Stimulated activated CD4-positive, alpha-beta T cell treated with anti-CD3 and anti-CD28 coated beads, Interleukin-12 subunit alpha, Interleukin-12 subunit beta, amount 100 ng/mL, for 48 hours (primary cell): ENCODE measurements at regions not wholly inside any gene's neighbourhood (a gene's known extent, or its start where the extent isn't known, plus 50 kb on each side); places are given as distances from the start of the nearest gene placed in this dataset.

Source experiments
- DNase-seq, 3 donors: peaks; one replicate each; pipeline ENCODE4 v3.0.0-alpha.2; 2020; ENCODE audit warnings: low read depth in 2 of 3, low spot score in 1 of 3

GRCh38 chr2:16828828-16829160 lies 163.2 kb upstream of the CYRIA start:
- DNase-seq, result no peak

DNA sequence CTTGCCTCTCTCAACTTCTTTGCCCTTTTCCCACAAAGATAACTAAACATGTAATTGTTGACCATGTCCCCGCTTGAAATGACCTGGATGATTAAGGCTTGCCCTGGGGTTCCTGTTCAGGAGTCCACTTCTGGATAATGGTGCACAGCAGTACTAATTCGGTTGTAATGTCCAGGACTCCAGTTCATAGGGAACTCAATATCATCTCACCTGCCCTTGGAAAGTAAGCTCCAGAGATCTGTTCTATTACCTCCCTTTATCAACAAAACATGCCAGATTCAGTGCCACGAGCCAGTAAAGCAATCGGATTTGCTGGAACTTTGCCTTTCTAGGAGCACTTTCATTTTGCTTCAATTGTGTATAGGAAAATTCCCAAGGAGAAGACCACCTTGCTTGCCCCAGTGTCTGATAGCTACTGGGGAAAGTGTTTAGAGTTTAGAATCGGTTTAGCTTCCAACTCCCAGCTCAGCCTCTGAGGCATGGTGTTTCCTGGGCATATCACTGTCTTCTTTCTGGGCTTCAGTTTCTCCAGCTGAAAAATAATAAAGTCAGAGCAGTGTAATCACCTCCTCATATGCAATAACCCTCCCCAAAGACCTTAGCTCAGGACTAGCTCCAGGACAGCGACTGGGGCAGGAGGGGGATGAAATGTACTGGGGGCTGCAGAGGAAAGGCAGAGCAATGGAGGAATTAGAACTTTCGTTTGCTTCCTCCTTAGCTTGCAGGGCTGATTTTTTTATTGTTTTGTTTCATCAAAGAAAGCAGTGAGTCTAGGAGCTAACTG lies 162.6 kb upstream of the CYRIA start:
- DNase-seq, result no peak

- no peak for DNase-seq
Measured at GRCh38 chr2:16824472-16824871, 158.8 kb upstream of the CYRIA start.

DNA sequence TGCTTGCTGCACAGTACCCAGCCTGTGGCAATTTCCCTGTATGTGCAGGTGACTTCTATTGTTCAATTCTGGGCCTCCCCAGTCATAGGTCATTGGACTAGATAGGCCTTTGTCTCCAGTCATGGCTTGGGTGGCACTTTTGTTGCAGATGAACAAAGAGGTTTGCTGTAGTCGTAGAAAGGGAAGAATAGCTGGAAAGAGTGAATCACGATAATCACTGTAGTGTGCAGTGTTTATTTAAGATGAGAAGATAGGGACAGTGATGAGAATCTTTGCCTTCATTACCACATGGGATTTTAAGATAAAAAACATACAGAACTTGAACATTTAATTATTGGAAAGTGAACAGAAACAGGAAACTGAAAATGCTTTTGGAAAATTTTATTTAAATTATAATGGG lies 156.1 kb upstream of the CYRIA start:
- DNase-seq, result no peak

DNA sequence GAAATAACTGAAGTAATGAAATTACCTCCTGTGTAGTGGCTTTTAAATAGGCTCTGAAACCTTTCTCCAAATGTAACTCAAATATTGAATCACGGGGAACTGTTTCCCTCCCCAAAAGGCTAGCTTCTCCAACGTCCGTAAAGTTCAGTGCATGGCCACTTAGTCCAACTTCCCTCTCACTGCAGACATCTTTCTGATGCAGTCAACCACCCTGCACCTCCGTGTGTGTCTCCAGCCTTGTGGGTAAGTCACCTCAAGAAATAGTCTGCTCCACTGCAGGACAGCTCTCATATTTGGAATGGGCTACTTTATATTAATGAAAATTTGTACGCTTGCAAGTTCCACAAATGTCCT lies 152.5 kb upstream of the CYRIA start:
- DNase-seq, result no peak

- DNase-seq, result no peak
Measured at GRCh38 chr2:16817305-16818202, 151.9 kb upstream of the CYRIA start.

DNA sequence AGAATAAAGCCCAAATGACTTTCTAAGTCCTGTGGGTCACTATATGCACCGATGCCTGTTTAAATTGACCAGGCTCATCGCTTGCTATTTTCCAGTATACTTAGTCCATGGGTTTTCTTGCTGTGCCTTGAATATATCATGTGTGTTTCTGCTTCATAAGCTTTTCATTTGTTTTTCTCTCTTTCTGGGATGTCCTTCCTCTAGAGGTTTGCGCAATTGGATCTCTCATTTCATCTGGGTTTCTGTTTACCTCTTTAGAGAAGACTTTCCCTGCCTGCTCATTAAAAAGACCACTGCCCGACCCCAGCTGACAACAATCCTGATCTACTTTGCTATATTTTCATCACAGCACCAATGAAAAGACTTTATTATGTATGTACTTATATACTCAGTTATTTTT lies 150.9 kb upstream of the CYRIA start:
- no peak for DNase-seq

- DNase-seq, result no peak
Measured at GRCh38 chr2:16816016-16816415, 150.4 kb upstream of the CYRIA start.

- no peak for DNase-seq
Measured at GRCh38 chr2:16813593-16813992, 148.0 kb upstream of the CYRIA start.

DNA sequence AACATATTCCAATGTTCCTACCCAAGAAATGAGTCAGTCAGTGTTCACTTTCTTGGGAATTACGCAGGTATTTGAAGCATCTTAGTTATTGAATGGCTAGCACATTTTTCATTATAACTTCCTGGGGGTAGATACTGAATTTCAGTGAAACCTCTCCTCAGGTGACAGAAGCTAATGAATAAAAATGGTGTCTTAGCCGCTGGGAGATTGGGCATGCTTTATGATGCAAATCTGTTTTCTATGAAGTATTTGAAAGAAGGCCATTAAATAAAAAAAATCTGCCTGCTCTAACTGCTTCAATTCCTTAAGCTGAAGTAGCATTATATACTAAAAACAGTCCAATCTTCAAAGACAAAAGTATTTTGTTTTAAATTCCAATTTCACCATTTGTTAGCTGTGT lies 132.8 kb upstream of the CYRIA start:
- no peak for DNase-seq

- no peak for DNase-seq
Measured at GRCh38 chr2:16791496-16791895, 125.9 kb upstream of the CYRIA start.

- DNase-seq, result no peak
Measured at GRCh38 chr2:16785149-16785548, 119.5 kb upstream of the CYRIA start.

DNA sequence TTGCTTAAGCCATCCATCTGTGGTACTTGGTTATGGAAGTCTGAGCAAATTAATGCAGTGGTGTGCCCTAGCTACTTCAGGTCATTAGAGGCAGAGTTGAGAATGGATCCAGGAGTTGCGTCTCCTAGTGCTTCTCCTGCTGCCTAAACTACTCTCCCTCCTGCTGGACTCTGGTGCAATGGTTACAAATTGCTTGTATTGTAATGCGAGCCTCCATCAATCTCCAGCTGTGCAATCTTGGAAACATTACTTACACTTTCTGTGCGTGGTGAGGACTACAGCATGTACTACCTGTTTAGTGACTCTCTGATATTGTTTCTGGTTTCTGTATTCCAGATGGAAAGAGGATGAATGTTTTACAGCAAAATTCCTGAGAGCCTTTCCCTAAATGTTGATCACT lies 119.0 kb upstream of the CYRIA start:
- DNase-seq, result no peak

DNA sequence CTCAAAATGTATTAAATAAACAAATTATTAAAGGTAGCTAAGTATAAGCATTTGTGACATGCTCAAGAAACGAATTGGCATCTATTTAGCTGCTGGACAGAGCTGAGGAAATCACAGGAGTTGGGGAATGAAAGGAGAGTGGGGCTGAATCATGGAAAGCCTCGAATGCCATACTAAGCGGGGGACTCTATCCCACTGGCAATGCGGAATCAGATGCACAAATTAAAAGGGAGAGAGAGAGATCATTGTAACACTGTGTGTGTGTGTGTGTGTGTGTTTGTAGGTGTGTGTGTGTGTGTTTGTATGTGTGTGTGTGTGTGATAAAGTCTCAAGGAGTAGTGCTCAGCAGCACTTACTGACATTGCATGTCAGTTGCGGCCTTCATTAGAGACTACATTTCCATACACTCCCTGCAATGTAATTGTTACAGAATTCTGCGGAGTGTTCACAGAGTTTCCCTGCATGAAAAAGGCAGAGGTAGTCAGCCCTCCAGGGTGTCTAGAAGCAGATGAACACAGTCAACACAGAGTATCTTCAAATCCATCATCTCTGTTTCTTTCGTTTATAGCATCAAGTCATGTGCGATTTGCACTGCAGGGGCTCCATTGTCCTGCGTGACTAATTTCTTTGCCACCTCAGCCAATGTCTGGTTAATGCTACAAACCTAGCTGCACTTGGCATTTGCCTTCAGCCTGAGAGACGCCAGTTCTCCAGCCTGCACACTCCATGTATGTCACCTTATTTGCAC lies 111.7 kb upstream of the CYRIA start:
- no peak for DNase-seq

DNA sequence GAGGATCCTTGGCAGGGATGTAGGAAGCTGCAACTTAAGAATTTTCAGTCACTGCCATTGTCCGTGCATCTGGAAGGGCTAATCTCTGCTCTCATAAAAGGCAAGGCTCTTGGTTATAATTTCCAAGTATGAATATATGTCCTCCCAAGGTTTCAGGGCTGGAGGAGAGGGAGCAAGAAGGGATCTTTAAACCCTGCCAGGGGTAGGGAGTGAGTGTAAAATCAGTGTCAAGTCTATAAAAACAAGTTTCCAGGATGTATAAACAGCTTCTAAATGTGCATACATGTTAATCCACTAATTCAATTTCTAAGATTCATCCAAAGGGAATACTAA lies 110.2 kb upstream of the CYRIA start:
- no peak for DNase-seq

DNA sequence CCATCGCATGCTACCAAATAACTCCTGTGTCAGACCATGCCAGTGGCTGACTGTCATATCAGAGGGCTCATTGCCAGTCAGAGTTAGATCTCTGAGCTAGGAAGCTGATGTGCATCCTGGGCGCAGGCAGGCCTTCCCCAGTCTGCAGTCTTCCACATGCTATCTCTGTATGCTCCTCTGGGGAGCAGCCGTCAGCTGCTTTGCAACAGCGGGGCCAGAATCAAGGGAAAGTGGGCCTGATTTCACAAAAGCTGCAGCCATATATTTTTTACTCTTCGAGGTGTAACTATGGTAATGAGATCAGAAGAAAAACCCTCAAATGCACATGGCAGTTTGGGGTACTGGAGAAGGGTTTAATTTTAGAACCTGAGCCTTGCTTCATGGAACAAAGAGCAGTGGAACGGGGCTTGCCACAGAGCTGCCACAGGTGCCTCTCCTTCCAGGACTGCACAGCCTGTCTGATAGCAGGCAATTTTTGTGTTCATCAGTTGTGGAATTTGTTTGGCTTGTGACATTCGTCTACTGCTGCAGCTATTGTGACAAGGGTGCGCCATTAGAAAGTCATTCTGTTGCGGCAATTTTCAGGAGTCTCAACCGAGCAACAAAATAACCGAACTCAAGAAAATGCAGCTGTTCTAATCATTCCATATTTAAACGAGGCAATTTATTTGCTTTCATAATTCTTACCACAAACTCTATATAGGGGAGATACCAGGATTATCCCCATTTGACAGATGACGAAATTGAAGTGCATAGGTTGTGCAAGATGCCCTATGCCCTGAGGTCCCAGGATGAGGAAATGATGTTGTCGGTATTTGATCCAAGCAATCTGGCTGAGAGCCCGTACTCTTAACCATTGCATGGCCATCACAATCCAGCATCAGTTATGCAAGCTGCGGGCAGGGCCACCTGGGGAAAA lies 109.6 kb upstream of the CYRIA start:
- DNase-seq, result no peak

- no peak for DNase-seq
Measured at GRCh38 chr2:16774091-16774490, 108.5 kb upstream of the CYRIA start.

- peak in 1 of 3 donors; percentile 10 for DNase-seq
Measured at GRCh38 chr2:16773080-16773713, 107.6 kb upstream of the CYRIA start.

DNA sequence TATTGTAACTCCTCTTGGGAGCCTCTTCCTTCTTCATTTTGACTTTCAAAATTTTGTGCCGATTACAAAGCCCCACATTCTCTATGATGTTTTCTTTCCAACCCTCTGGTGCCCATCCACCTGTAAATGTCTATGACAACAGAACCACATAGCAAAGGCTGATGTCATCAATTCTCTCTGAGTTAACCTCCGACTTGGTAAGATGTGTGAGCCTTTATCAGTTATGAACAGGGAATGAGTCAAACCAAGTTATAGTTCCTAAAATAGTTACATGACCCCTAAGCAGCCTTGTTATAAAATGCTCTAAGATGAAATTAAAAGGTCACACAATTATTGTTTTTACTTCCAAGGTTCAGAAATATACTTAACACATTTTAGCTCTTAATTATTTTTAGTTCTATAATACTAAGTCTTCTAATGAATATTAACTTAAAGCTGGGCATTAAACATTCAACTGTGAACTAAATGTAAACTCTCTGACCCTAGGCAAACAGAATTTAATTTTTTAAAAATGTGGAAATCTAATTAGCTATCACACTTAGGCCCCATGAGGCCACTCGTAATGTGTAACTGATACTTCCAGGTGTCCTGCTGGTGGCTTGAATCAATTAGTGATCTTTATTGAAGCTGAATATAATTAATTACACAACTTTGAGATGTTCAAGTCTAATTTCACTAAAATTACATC lies 102.3 kb upstream of the CYRIA start:
- no peak for DNase-seq

DNA sequence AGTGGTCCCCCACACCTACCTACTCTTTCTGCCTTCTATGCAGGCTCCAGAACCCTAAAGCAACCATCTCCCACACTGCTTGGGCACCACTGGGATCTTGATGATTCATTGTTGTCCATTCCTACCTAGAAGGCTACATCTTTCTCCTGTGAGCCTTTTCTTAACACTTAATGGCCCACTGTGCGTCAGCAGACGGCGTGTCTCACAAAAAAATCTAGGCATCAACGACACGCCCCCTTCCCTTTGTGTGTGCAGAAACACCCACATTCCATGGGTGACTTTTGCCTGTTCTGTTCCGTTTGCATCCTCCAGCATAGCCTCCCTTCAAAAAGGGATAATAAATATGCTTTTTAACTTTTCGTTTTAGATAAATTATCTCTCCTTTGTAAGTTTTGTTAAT lies 99.7 kb upstream of the CYRIA start:
- DNase-seq, result no peak
